Stimulated activated CD4-positive, alpha-beta T cell treated with anti-CD3 and anti-CD28 coated beads, Interleukin-4, amount 100 ng/mL, for 48 hours (primary cell): ENCODE measurements at regions not wholly inside any gene's neighbourhood (a gene's known extent, or its start where the extent isn't known, plus 50 kb on each side); places are given as distances from the start of the nearest gene placed in this dataset.
"Not testable (repeated sequence)": the region's sequence is repeated elsewhere in the genome, so short reads cannot be mapped to it uniquely, and the experiment has no call there.

Source experiments
- DNase-seq, 2 donors: peaks; one replicate each; pipeline ENCODE4 v3.0.0-alpha.2; 2020; ENCODE audit warnings: low read depth in 2 of 2

- no peak for DNase-seq
Observed at GRCh38 chr13:50156140-50156539, 140.9 kb downstream of the KCNRG start.

DNA sequence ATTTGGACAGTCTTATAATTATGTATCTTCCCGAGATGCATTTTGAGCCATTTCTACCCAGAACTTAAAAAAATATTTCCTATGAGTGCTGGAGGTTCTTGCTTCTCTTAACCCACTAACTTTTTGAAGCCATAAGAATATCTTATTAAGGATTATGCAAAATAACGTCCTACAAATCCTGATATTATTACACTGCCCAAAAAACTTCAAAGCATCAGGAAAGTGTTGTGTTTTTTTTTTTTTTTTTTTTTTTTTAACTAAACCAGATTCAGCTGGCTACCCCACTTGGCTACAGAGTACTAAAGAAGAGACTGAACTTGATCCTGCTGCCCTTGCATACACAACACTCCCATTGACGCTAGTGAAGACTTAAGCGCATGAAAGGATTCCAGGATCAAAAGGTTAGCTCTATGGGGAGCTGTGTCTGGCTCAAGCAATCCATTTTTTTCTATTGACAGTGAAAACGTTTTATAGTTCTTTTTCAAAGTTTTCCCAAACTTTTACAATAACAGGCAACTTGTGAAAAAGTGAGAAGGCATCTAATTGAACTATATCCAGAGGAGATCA, 141.4 kb downstream of the KCNRG start:
- no peak for DNase-seq

GRCh38 chr13:50158385-50159165, 143.3 kb downstream of the KCNRG start:
- no peak for DNase-seq

- no peak for DNase-seq
Observed at GRCh38 chr13:50159607-50160006, 144.4 kb downstream of the KCNRG start.

DNA sequence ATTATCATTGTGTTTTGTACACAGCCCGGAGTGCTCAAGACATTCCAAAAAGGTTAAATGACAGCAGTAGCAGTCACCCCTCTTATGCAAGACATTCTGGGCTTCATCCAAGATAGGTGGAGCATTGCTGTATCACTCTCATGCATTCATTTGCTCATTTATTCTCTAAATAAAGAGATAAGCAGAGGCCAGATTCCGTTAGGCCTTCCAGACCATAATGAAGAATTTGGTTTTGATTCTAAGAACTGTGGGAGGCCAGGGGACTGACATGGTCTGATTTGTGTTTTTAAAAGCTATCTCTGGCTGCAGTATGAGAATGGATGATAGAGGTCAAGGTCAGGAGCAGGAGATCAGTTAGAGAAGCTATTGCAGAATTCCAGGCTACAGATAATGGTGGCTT, 145.8 kb downstream of the KCNRG start:
- no peak for DNase-seq

DNA sequence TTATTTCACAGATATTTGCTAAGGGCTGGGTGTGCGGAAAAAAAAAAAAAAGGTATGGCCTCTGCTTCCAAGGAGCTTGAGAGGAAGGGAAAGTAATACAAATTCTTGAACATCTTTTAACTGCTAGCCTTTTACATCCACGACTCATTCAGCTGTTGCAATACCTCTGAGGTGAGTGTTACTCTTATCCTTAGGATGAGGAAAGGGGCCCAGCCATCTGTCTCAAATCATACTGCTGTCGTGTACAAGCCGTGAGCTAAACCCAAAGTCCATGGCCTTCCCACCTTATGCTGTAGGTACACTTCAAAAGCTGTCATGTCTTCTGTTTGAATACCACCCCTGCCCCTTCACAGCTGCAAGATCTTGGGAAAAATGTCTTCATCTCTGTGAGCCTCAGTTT, 146.8 kb downstream of the KCNRG start:
- DNase-seq: no peak

DNA sequence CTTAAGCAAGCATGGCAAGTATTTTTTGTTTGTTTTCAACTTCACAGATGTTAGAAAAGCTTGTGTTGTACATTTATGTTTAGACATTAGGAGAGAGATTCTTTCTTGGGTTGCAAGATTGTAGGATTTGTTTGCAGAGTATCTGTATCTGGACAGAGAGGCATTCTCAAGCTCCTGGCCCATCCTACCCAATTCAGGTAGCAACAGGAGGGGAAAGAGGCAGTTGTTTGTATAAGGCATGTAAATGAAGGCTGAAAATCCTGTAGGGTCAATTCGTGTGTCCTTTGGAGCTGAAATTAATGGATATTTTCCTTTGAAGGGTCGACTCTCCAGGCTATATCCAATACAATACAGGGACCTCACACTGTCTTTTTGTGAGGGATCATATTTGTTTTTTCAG, 147.3 kb downstream of the KCNRG start:
- DNase-seq: no peak

- no peak for DNase-seq
Observed at GRCh38 chr13:50167224-50167947, 152.1 kb downstream of the KCNRG start.

DNA sequence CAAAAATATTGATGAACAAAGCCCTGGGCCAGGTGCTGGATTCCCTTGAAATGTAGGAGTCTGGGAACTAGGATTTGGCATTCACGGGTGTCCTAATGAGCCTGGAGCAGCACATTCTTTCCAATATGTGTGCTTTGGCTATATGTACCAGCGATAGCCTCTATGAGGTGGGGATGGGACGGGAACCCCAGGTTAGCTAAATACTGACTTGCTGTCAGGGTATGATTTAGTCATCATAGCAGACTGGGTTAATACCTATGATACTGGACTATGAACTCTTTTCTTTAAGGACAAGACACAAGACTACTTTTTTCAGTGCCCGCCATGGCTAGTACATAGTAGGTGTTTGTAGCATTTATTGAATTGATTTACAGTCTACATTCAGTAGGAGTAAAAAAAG, 152.7 kb downstream of the KCNRG start:
- no peak for DNase-seq

GRCh38 chr13:50168786-50169185, 153.5 kb downstream of the KCNRG start:
- no peak for DNase-seq

DNA sequence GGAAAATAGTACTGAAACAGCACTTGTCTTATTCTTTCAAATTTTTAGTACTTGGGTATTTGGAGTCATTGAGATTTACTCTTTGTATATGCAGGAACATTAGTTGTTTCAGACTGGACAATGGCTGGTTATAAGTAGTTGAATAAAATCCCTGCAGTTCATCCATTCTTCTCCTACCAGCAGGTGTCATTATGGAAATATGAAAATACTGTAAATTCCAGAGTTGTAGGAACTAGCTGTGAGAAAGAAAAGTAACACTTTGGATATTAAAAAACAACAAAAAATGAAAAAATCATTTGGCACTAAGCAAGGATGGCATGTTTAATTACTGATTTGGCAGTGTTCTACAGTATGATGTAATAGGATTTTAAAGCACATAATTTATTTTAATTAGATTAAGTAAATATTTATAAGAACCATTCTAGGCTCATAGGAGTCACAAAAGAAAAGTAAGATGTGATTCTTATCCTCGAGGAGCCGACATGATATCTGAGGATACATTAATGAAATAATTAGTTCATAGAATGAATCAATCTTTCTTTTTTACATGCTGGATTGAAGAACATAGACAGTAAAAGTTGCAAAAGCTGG, 155.3 kb downstream of the KCNRG start:
- DNase-seq: no peak

GRCh38 chr13:50171590-50172282, 156.5 kb downstream of the KCNRG start:
- no peak for DNase-seq

DNA sequence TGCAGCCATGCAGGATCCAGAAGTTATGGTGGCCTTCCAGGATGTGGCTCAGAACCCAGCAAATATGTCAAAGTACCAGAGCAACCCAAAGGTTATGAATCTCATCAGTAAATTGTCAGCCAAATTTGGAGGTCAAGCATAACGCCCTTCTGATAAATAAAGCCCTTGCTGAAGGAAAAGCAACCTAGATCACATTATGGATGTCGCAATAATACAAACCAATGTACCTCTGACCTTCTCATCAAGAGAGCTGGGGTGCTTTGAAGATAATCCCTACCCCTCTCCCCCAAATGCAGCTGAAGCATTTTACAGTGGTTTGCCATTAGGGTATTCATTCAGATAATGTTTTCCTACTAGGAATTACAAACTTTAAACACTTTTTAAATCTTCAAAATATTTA, 157.8 kb downstream of the KCNRG start:
- DNase-seq: not testable (repeated sequence)

DNA sequence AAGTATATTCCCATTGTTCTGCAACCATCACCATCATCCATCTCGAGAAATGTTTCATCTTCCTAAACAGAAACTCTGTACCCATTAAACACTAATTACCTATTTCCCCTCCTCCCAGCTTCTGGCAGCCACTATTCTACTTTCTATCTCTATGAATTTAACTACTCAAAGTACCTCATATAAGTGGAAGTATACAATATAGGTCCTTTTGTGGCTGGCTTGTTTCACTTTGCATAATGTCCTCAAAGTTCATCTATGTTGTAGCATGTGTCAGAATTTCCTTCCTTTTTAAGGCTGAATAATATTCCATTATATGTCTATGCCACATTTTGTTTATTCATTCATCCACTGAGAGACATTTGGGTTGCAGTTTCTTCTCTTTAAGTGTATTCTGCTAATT, 159.4 kb downstream of the KCNRG start:
- DNase-seq: no peak

DNA sequence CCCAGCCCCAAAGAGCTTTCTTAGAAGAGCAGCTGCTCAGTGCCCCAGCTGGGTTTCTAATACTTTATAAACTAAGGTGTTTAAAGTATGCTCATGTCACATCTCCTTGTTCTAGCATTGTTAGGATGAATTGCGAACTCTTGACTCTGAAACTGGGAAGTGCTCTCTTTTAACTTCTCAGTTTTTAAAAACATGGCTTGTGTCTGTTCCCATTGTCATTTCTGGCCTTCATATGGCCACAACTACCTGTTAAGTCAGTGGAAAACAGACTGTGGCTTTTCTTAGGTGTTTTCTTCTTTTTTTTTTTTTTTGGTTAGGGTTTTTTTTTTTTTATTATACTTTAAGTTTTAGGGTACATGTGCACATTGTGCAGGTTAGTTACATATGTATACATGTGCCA, 164.7 kb downstream of the KCNRG start:
- DNase-seq: no peak

- not testable (repeated sequence) for DNase-seq
Observed at GRCh38 chr13:50185769-50186763, 170.8 kb downstream of the KCNRG start.

- DNase-seq: no peak
Observed at GRCh38 chr13:50187352-50188029, 172.2 kb downstream of the KCNRG start.

DNA sequence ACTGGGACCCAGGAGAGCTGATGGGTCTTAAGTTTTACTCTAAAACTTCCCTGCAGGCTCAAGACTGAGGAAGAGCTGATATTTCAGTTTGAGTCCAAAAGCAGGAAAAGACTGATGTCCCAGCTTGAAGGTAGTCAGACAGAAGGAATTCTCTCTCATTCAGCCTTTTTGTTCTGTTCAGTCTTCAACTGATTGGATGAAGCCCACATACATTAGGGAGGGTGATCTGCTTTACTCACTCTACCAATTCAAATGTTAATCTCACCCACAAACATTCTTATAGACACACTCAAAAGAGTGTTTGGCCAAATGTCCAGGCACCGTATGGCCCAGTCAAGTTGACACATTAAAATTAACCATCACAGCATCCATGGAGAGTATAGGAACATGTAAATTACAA, 173.5 kb downstream of the KCNRG start:
- DNase-seq: no peak

- no peak for DNase-seq
Observed at GRCh38 chr13:50189450-50189849, 174.2 kb downstream of the KCNRG start.

DNA sequence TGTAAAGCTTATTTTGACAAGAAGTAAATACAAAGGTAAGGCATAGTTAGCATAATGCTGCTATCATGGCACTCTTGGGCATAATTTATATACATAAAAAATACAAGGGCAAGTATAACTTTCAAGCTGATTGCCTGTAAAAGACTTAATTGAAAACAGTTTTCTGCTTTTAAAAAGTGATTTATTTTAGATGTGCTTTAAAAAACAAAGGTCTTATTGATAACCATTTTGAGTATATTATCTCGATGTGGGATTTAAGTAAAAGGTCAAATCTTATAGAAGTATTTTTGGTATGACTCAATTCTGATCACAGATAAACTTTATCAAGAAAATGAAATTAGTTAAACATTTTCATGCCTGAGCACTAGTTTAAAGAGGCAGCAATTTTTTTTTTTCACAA, 175.8 kb downstream of the KCNRG start:
- no peak for DNase-seq
